GM12878 (cell line): ENCODE measurements at regions not wholly inside any gene's neighbourhood (a gene's known extent, or its start where the extent isn't known, plus 50 kb on each side); places are given as distances from the start of the nearest gene placed in this dataset.

Experiments
- CBFB ChIP-seq: IDR thresholded peaks from 2 replicates; pipeline ENCODE4 v1.6.1; 2016; ENCODE audit warnings: antibody characterized with exemption, low read depth
- FOXK2 ChIP-seq: fragments of 450-650 bp; IDR thresholded peaks from 2 replicates; pipeline ENCODE4 v1.6.1; 2017; ENCODE audit warnings: mild to moderate bottlenecking, moderate library complexity
- GABPA ChIP-seq: IDR thresholded peaks from 2 replicates; pipeline ENCODE4 v1.6.1; 2014; ENCODE audit warnings: antibody characterized with exemption, low read depth, mild to moderate bottlenecking, inconsistent platforms
- LARP7 ChIP-seq: fragments of 450-650 bp; IDR thresholded peaks from 2 replicates; pipeline ENCODE4 v1.6.1; 2017; ENCODE audit warnings: mild to moderate bottlenecking
- MTA3 ChIP-seq: IDR thresholded peaks from 2 replicates; pipeline ENCODE4 v1.6.1; 2012; ENCODE audit warnings: low read length, inconsistent platforms, borderline replicate concordance
- RB1 ChIP-seq: fragments of 450-650 bp; formaldehyde crosslinking; IDR thresholded peaks from 2 replicates; pipeline ENCODE4 v1.6.1; 2017; ENCODE audit warnings: mild to moderate bottlenecking, borderline replicate concordance
- YY1 ChIP-seq: IDR thresholded peaks from 2 replicates; pipeline ENCODE4 v1.6.1; 2011; ENCODE audit warnings: low read depth, mild to moderate bottlenecking, low read length
- TF ChIP-seq, protein P1 (sequence below), 3 experiments: IDR thresholded peaks in 2 of 3; conservative IDR thresholded peaks in 1 of 3; 2 replicates each; pipeline ENCODE4 v1.5.1; 2011; ENCODE audit warnings: low read depth in 3 of 3, low read length in 3 of 3, mild to moderate bottlenecking in 3 of 3, control low read depth in 2 of 3, moderate library complexity in 2 of 3, inconsistent platforms in 1 of 3, mixed read lengths in 1 of 3; ENCODE audit not compliant: control insufficient read depth in 2 of 3, insufficient read depth in 1 of 3; ENCODE audit errors: extremely low read depth in 1 of 3

DNA sequence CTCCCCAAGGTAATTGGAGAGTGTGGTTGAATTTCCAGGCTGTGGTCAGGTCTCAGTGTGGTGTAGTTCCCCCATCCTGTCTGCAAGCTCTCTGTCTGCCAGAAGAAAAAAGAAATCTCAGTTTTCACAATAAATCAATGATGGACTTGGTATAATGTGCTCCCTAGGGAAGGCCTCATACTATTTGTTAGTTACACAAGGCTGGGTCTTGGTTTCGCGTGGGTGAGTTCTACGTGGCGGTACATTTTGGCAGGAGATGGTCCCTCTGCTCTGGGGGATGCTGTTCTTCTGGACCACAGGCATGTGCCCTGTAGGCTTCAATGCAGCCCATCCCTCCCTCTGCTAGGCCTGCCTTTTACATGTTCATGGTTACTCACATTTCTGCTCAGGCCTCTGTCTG, 206.4 kb upstream of the PELI2 start:
- TF ChIP-seq RB1 (no peak), MTA3 (no peak), YY1 (no peak), GABPA (no peak), CBFB (no peak), LARP7 (no peak), FOXK2 (no peak)
- TF ChIP-seq, protein P1, sequence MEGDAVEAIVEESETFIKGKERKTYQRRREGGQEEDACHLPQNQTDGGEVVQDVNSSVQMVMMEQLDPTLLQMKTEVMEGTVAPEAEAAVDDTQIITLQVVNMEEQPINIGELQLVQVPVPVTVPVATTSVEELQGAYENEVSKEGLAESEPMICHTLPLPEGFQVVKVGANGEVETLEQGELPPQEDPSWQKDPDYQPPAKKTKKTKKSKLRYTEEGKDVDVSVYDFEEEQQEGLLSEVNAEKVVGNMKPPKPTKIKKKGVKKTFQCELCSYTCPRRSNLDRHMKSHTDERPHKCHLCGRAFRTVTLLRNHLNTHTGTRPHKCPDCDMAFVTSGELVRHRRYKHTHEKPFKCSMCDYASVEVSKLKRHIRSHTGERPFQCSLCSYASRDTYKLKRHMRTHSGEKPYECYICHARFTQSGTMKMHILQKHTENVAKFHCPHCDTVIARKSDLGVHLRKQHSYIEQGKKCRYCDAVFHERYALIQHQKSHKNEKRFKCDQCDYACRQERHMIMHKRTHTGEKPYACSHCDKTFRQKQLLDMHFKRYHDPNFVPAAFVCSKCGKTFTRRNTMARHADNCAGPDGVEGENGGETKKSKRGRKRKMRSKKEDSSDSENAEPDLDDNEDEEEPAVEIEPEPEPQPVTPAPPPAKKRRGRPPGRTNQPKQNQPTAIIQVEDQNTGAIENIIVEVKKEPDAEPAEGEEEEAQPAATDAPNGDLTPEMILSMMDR (IDR thresholded peaks at IDR 0.05 in 2 of 3, conservative IDR thresholded peaks at IDR 0.05 in 1 of 3; ENCODE audit: control insufficient read depth in 2 of 3, extremely low read depth in 1 of 3, insufficient read depth in 1 of 3, low read depth in 3 of 3, low read length in 3 of 3): no peak
